HCEC 1CT (cell line): ENCODE measurements at regions not wholly inside any gene's neighbourhood (a gene's known extent, or its start where the extent isn't known, plus 50 kb on each side); places are given as distances from the start of the nearest gene placed in this dataset.

Source experiments
- DNase-seq: peaks from one replicate; pipeline ENCODE4 v3.0.0-alpha.2; 2017

DNA sequence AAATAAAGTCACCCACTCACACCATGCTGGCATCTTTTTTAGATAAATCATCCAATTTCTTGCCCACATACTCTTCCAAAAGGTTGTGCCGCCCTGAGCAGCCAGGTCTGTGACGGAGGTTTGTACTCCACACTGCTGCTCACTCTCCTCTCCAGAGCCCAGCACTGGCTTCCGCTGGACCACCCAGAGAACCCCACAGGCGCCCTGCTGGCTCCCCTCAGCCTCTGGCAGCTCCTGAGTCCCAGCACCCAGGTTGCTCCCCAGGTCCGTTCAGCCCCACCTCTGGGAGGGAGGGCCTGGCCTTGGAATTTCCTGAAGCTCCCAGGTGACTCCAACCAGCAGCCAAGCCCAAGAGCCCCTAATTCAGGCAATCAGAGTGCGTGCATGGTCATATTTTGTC lies 131.7 kb upstream of the CST7 start:
- DNase-seq, result no peak

DNA sequence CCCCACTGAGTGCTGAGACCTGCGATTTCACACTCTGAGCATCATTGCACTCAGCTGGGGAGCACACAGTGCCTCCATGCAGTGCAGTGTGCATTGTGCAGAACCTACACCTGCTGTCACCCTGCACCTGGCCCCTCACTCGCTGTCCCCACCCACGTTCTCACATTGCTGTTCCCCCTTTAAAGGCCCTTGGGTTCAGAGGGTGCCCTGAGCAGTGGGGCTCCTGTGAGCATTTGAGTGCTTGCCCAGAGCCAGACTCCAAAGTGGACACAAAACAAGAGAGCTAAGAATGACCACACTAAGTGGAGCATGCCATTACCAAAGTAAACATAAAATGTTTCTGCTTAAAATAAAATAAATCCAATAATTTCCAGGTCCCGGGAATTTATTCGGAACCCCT lies 131.0 kb upstream of the CST7 start:
- no peak for DNase-seq

DNA sequence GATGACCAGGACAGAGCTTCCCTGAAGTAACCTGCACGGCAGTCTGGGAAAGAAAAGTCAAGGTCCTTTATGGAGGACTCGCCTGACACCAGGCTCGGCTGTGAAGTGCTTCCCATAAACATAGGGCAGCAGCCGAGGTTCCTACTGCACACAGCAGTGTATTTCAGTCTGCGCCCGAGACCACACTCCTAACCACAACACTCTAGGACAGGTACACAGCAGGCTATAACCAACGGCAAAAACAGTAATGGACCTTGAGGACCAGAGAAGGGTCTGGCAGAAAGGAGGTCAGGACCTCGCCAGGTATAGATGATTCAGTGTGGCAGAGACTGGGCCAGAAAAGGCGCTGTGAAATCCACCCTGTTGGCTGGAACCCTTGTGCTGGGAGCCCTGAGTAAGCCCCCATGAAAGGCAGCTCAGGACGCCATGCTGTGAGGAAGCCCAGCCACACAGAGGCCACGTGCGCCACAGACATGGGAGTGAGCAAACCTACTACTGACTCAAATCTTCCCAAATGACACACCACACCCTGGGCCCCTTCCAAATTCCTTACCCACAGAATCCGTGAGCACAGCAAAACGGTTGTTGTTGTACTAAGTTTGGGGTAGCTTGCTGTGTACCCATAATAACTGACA lies 129.6 kb upstream of the CST7 start:
- no peak for DNase-seq

GRCh38 chr20:24820345-24820744 lies 128.7 kb upstream of the CST7 start:
- no peak for DNase-seq

DNA sequence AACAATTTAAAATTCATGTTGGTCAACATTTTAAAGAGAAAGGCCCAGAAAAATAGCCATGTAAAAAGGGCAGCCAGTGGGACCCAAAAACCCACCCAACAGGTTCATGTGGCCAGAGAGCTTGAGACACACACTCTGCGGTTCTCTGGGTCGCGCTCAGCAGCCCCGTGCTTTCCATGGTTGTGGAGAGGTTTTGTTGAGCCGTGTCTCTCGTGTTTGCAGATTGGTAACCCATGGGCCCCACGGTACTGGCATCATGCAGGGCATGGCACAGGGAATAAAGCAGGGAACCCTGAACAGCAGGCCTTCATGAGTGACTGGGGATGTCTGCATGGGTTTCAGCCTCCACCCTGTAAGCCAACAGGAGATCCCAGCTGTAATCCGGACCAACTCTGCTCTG lies 127.7 kb upstream of the CST7 start:
- DNase-seq, result no peak

DNA sequence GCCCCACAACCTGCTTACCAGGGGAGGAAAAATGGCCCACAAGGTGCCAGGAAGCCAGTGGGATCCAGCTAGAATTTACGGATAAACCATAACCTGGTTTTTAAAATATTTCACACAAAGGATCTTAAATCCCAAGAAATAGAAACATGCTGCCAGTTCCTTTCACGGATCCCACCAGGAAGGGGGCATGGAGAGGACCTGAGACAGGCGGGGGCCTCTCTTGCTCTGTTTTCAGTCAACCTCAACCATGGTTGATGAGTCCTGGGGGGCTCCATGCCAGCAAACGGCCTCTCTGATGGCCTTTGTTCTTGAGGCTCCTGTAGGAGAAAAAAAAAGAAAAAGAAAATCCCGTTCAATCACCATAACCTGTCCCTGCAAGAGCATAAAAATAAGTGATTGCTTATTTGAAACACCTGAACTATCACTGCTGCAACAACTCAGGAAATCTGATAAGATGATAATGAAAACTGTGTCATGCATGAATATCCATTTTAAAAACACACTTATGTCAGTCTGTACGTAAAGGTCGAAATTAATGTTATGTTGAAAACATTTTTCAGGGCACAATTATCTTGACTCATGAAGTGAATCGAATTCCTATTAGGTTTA lies 125.8 kb upstream of the CST7 start:
- no peak for DNase-seq

- DNase-seq, result no peak
Measured at GRCh38 chr20:24823989-24824693, 124.9 kb upstream of the CST7 start.

GRCh38 chr20:24825591-24825990 lies 123.5 kb upstream of the CST7 start:
- DNase-seq, result no peak

- no peak for DNase-seq
Measured at GRCh38 chr20:24827603-24828295, 121.3 kb upstream of the CST7 start.

- DNase-seq, result no peak
Measured at GRCh38 chr20:24828992-24829648, 119.9 kb upstream of the CST7 start.

- no peak for DNase-seq
Measured at GRCh38 chr20:24829649-24830370, 119.3 kb upstream of the CST7 start.

GRCh38 chr20:24830649-24831048 lies 118.4 kb upstream of the CST7 start:
- DNase-seq, result no peak

DNA sequence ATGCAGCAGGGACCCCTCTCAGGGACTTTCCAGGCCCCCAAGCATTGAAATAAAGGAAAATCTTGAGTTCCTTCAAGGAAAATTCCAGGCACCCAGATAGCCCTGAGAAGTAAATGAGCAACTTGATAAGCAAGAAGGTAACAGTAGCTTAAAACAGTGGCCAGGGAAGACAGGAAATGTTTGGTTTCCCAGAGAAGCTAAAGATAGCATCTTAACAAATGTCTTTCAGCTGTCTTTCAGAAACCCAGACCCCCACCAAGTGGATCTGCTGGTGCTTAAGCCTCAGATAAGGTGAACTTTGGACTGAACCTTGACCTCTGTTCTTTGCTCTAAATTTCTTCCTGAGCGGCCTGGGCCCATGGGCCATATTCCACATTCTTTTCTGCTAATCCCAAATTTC lies 117.8 kb upstream of the CST7 start:
- DNase-seq, result no peak

- DNase-seq, result no peak
Measured at GRCh38 chr20:24832518-24832917, 116.6 kb upstream of the CST7 start.

GRCh38 chr20:24833592-24833991 lies 115.5 kb upstream of the CST7 start:
- no peak for DNase-seq

GRCh38 chr20:24834310-24834709 lies 114.8 kb upstream of the CST7 start:
- DNase-seq, result no peak

DNA sequence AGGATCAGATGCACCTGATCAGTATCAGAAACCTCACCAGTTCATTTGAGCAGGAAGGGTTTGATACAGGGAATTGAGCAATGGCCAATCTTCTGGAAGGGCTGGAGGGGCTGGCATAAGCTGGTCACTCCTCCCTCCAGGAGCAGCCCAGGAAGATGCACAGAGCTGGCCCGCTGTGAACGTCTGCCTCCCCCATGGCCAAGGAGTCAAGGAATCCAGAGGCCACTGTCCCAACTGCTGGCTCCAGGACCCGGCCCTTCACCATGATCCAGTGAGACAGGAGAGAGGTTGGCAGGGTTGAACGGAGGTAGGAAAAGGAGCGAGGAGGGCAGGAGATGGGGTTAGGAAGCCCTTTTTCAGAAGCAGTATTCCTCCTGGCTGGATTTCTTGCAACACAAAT lies 113.9 kb upstream of the CST7 start:
- DNase-seq, result no peak

DNA sequence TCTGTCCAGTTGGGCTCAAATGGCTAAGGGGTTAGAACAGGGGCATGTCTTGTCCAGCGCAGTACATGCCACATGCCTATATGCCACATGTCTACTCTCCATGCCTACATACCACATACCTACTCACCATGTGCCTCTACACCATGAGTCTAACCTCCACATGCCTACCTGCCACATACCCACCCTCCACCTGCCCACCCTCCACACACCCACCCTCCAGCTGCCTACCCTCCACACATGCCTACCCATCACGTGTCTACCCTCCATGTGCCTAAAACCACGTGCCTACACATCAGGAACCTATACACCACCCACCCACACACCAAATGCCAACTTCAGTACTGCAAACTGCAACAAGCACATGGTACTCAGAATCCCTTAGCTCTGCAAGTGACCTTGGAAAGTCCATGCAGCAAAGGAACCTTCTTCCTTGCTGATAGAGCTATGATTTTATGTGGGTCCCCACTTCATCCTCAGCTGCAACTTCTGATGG lies 113.0 kb upstream of the CST7 start:
- no peak for DNase-seq

- no peak for DNase-seq
Measured at GRCh38 chr20:24836661-24837299, 112.3 kb upstream of the CST7 start.

GRCh38 chr20:24837781-24838450 lies 111.2 kb upstream of the CST7 start:
- DNase-seq, result no peak
